ENCODE measurements at regions not wholly inside any gene's neighbourhood (a gene's known extent, or its start where the extent isn't known, plus 50 kb on each side); places are given as distances from the start of the nearest gene placed in this dataset.

GRCh38 chr18:35835366-35835765 lies 137.1 kb upstream of the RMP24 start:
- Histone ChIP-seq H2BK5ac (ENCODE audit: low read depth, low read length) (no peak overlapping the region), H3K36me3 (ENCODE audit: control insufficient read depth in 2 of 4, insufficient read depth in 4 of 4, low read length in 3 of 4) (peaks cover 3 to 20% (median 12%) of the 10 kb centered on the region in 4 experiments; a peak in 5 of 8 replicates), H4K8ac (ENCODE audit: extremely low read depth, insufficient read depth, low read length) (no peak overlapping the region), H4K5ac (ENCODE audit: insufficient read length, low read depth, low read length) (no peak overlapping the region), H2BK12ac (ENCODE audit: low read depth, low read length) (no peak overlapping the region), H4K20me1 (replicated peaks in 1 of 2; ENCODE audit: control insufficient read depth in 1 of 2, insufficient read depth in 2 of 2, low read length in 2 of 2) (no peaks in the 10 kb centered on the region), H2BK120ac (replicated peaks; ENCODE audit: low read depth, low read length) (no peak overlapping the region), H3K27me3 (replicated peaks in 1 of 4; ENCODE audit: control insufficient read depth in 3 of 4, extremely low read depth in 1 of 4, insufficient read depth in 3 of 4, low read length in 3 of 4) (no peaks in the 10 kb centered on the region), H3K9me3 (ENCODE audit: insufficient read depth in 2 of 2, low read depth in 1 of 2, low read length in 1 of 2) (peaks cover 27 to 38% of the 10 kb centered on the region in 2 experiments), H3K79me1 (ENCODE audit: low read depth, low read length) (no peaks in the 10 kb centered on the region), H2AFZ (ENCODE audit: low read length) (no peak overlapping the region), H3K4me3 (ENCODE audit: extremely low read depth in 1 of 4, insufficient read depth in 2 of 4, low read depth in 3 of 4, low read length in 4 of 4) (no peak overlapping the region), H3K9ac (replicated peaks in 1 of 4; ENCODE audit: extremely low read depth in 1 of 4, low read depth in 3 of 4, low read length in 3 of 4) (no peak overlapping the region), H2BK15ac (ENCODE audit: low read length) (no peak overlapping the region), H3K14ac (ENCODE audit: insufficient read length) (no peak overlapping the region), H3K4me2 (ENCODE audit: insufficient read depth in 1 of 2, low read depth in 2 of 2, low read length in 2 of 2) (no peak overlapping the region), H3K4me1 (replicated peaks in 1 of 4; ENCODE audit: control insufficient read depth in 3 of 4, insufficient read depth in 4 of 4, low read length in 3 of 4) (no peaks in the 10 kb centered on the region), H3K18ac (ENCODE audit: extremely low read depth, low read length) (no peak overlapping the region), H2AK5ac (ENCODE audit: low read depth, low read length) (no peak overlapping the region), H2BK20ac (ENCODE audit: low read length) (no peak overlapping the region), H3K23me2 (ENCODE audit: low read depth, low read length) (no peaks in the 10 kb centered on the region), H3K56ac (replicated peaks; ENCODE audit: insufficient read length, low read depth, low read length) (no peak overlapping the region), H3K79me2 (ENCODE audit: control insufficient read depth in 1 of 2, insufficient read depth in 2 of 2, low read length in 2 of 2) (no peaks in the 10 kb centered on the region), H3K23ac (ENCODE audit: insufficient read length) (no peak overlapping the region), H4K91ac (replicated peaks; ENCODE audit: insufficient read length, low read length) (no peak overlapping the region), H3K27ac (ENCODE audit: low read depth, low read length) (no peak overlapping the region), H3K4ac (replicated peaks; ENCODE audit: insufficient read length, low read depth, low read length) (no peak overlapping the region)
- DNase-seq (ENCODE audit: low read depth in 1 of 2, low spot score in 2 of 2) (no peak), FAIRE-seq (no peak)
- CTCF ChIA-PET (ENCODE audit: partially characterized antibody) = interaction anchor here (1.3 to 1.4 kb wide), 2 partner anchors 9 to 107 kb away, joined by 4 to 7 read pairs; no protein-coding TSS in a partner anchor
- 90% methylated on average over 2 of the region's 2 CpGs; no CpG with 5 or more reads in 1 of the 2 experiments for WGBS, 2 experiments (ENCODE audit: extremely low coverage in 1 of 2, insufficient coverage in 1 of 2, insufficient read length in 1 of 2, insufficient replicate concordance in 2 of 2, low coverage in 1 of 2, low lambda C conversion rate in 2 of 2, missing lambda C conversion rate in 1 of 2)
- POLR2A ChIA-PET (ENCODE audit: partially characterized antibody) = interaction anchor here (2.3 kb wide), 1 partner anchor 8 kb away, joined by 12 read pairs; no protein-coding TSS in a partner anchor
- TF ChIP-seq ASH2L (IDR thresholded peaks at IDR 0.05; ENCODE audit: low read length) (no peak), CTBP2 (IDR thresholded peaks at IDR 0.05; ENCODE audit: borderline replicate concordance, insufficient read depth, insufficient read length, low read length) (no peak), CTCF (IDR thresholded peaks at IDR 0.05; ENCODE audit: control extremely low read depth in 1 of 3, insufficient read depth in 1 of 3, low read depth in 1 of 3, low read length in 3 of 3) (no peak), NRF1 (IDR thresholded peaks at IDR 0.05; ENCODE audit: low read depth, low read length) (no peak), SIRT6 (IDR thresholded peaks at IDR 0.05; ENCODE audit: low read length) (no peak), CEBPB (IDR thresholded peaks at IDR 0.05; ENCODE audit: low read depth, low read length) (no peak), YY1 (IDR thresholded peaks at IDR 0.05; ENCODE audit: low read depth, low read length) (no peak), RXRA (IDR thresholded peaks at IDR 0.05; ENCODE audit: insufficient read depth, low read depth, low read length) (no peak), TAF1 (IDR thresholded peaks at IDR 0.05; ENCODE audit: low read depth, low read length) (no peak), TEAD4 (IDR thresholded peaks at IDR 0.05; ENCODE audit: low read depth, low read length) (no peak), PHF8 (conservative IDR thresholded peaks at IDR 0.05; ENCODE audit: low read depth, low read length) (no peak), KDM1A (IDR thresholded peaks at IDR 0.05; ENCODE audit: borderline replicate concordance, low read length) (no peak), ZNF274 (IDR thresholded peaks at IDR 0.05; ENCODE audit: borderline replicate concordance, extremely low read depth, low read length) (no peak)
